ENCODE measurements at regions not wholly inside any gene's neighbourhood (a gene's known extent, or its start where the extent isn't known, plus 50 kb on each side); places are given as distances from the start of the nearest gene placed in this dataset.

DNA sequence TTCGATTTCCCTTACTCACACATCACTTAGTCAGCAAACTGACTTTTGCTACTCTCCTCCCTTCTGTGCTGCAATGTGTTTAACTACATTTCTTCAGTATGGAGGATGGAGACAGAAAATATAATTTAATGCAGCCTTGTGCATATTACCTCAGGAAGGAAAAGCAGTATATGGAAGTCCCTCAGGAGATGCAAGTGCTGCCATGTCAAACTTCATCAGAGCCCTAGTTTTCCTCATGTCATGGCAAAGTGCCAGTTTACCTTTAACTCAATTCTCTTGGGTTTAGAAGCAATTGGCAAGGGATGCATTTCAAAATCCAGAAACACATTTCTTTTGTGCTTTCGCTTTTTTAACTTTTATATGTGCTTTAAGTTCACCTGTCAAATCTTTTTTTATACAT is 365.4 kb downstream of the ISL1 start:
- Mint-ChIP-seq H3K9me3 (peaks cover 2% of the 10 kb centered on the region), H3K4me3 (no peak overlapping the region), H3K36me3 (ENCODE audit: low read depth) (no peaks in the 10 kb centered on the region), H3K4me1 (no peaks in the 10 kb centered on the region), H3K27me3 (ENCODE audit: low read depth) (no peaks in the 10 kb centered on the region), H3K27ac (no peak overlapping the region)
- TF ChIP-seq, protein P1, sequence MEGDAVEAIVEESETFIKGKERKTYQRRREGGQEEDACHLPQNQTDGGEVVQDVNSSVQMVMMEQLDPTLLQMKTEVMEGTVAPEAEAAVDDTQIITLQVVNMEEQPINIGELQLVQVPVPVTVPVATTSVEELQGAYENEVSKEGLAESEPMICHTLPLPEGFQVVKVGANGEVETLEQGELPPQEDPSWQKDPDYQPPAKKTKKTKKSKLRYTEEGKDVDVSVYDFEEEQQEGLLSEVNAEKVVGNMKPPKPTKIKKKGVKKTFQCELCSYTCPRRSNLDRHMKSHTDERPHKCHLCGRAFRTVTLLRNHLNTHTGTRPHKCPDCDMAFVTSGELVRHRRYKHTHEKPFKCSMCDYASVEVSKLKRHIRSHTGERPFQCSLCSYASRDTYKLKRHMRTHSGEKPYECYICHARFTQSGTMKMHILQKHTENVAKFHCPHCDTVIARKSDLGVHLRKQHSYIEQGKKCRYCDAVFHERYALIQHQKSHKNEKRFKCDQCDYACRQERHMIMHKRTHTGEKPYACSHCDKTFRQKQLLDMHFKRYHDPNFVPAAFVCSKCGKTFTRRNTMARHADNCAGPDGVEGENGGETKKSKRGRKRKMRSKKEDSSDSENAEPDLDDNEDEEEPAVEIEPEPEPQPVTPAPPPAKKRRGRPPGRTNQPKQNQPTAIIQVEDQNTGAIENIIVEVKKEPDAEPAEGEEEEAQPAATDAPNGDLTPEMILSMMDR (IDR thresholded peaks at IDR 0.05; ENCODE audit: unreplicated experiment in 3 of 3) = no peak
